HCT116 (cell line): ENCODE measurements at regions not wholly inside any gene's neighbourhood (a gene's known extent, or its start where the extent isn't known, plus 50 kb on each side); places are given as distances from the start of the nearest gene placed in this dataset.

Experiments
- JUND ChIP-seq: IDR thresholded peaks from 2 replicates; pipeline ENCODE4 v1.6.1; 2012
- POLR2A ChIP-seq: IDR thresholded peaks from 2 replicates; pipeline ENCODE4 v1.7.0; 2011; ENCODE audit warnings: borderline replicate concordance; ENCODE audit not compliant: insufficient read depth, insufficient read length; ENCODE audit errors: extremely low read depth
- SIN3A ChIP-seq: IDR thresholded peaks from 2 replicates; pipeline ENCODE4 v1.6.1; 2012; ENCODE audit warnings: low read depth
- SP1 ChIP-seq: IDR thresholded peaks from 2 replicates; pipeline ENCODE4 v1.6.1; 2012; ENCODE audit warnings: low read depth

DNA sequence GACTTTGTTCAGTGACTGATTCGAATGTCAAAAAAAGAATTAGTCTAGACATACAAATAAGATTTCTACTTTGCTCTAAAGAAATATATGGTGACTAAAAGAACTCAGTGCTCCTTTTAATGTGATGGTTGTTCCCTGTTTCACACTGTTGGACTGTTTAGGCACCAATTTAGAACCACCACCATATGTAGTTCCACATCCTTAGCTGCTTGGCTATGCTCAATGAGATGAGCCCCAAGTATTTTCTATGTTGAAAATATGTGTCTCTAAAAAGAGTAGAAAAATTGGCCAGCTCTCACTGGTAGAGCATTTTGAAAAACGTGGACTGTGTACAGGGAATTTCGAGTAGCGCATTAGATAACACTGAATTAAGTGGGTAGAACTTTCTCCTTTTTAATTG, 167.3 kb downstream of the GOLIM4 start:
- TF ChIP-seq SIN3A (no peak), SP1 (no peak), JUND (no peak), POLR2A (no peak)
